ENCODE measurements at regions not wholly inside any gene's neighbourhood (a gene's known extent, or its start where the extent isn't known, plus 50 kb on each side); places are given as distances from the start of the nearest gene placed in this dataset.
A peak's percentile ranks its signal among the peaks of the same experiment; 100 is the strongest.

DNA sequence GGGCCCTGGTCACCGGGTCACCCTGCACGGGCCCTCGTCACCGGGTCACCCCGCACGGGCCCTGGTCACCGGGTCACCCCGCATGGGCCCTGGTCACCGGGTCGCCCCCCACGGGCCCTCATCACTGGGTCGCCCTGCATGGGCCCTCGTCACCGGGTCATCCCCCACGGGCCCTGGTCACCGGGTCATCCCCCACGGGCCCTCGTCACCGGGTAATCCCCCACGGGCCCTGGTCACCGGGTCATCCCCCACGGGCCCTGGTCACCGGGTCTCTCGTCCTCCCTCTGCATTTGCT lies 77.6 kb downstream of the RIPK4 start:
- DNase-seq (ENCODE audit: low read depth in 2 of 2), result no peak

GRCh38 chr21:41687633-41688032 lies 79.2 kb downstream of the RIPK4 start:
- DNase-seq (ENCODE audit: low read depth in 2 of 2), result no peak

- DNase-seq (ENCODE audit: low read depth in 2 of 2), result no peak
These were observed 80.2 kb downstream of the RIPK4 start for GRCh38 chr21:41686664-41687063.

GRCh38 chr21:41685511-41686149 lies 81.2 kb downstream of the RIPK4 start:
- no peak for DNase-seq (ENCODE audit: low read depth in 2 of 2)

GRCh38 chr21:41684381-41685245 lies 82.2 kb downstream of the RIPK4 start:
- no peak for DNase-seq (ENCODE audit: low read depth in 2 of 2)

DNA sequence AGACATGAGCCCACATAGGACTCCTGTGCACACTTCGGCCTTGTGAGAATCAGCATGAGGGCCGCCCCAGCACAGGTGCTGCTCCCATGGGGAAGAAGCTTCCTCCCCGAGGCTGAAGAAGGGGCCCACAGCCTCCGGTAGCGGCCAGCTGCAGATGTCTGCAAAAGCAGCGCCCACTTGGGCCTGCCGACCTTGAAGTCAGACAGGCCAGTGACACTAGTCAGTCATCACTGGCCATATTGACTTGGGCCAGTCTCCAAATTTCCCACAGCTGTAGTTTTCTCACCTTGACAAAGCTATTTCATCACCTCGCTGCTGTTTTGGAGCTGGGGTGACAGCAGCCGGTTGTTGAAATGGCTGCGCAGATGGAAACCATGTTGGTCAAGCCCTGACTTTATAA lies 83.0 kb downstream of the RIPK4 start:
- no peak for DNase-seq (ENCODE audit: low read depth in 2 of 2)

- no peak for DNase-seq (ENCODE audit: low read depth in 2 of 2)
These were observed 84.1 kb downstream of the RIPK4 start for GRCh38 chr21:41682719-41683179.

DNA sequence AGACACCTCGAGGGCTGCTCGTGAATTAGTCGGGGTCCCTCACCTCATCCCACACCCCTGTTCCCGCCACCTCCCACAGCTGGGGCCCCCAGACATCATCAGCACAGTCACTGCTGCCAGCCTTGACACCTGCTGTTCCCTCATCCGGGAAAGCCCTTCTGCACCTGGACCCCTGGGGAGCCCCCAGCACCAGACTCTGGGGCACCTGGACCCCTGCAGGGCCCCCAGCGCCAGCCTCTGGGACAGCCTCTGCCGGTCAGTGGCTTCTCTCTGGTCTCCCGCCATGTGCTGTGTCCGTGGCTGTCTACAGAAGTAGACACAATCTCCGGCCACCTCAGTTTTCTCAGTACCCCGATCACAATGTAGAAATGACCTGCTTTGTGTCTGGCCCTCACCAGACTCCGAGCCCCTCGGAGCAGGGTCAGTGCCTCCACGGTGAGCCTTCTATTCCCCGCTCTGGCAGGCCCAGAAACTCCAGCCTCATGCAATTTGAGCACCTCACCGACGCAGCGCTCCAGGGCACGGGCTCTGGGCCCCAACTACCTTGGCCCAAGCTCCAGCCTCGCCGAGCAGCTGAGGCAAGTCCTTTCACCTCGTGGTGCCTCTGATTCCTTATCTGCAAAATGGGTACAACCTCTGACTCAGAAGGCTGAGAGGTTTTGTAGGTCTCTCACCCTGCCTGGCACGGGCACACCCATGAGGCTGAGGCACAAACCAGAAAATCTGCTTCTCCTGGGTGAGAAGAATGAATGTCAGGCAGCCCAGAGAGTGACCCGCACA lies 84.7 kb downstream of the RIPK4 start:
- DNase-seq (ENCODE audit: low read depth in 2 of 2), result no peak

DNA sequence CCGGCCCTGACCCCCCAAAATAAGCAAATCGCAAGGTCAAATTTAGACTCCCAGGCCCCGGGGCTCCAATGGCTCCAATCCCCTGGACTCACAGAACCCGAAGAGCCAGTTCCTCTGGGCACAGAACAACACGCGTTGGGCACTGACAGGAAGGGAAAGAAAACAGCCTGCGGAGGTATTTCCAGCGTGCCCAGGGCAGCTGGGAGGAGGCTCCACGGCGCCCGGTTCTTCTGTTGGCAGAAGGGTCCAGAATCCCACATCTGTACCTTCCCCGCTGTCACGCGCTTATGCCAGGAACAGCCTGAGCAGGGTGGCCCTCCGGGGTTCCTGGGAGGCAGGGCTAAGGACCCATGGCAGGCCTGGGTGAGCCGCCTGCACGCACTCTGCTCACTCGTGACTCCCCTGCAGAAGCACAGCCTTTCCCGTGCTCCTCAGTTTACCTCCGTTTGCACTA lies 85.5 kb downstream of the RIPK4 start:
- DNase-seq (ENCODE audit: low read depth in 2 of 2), result no peak

- no peak for DNase-seq (ENCODE audit: low read depth in 2 of 2)
These were observed 86.2 kb downstream of the RIPK4 start for GRCh38 chr21:41680444-41681347.

DNA sequence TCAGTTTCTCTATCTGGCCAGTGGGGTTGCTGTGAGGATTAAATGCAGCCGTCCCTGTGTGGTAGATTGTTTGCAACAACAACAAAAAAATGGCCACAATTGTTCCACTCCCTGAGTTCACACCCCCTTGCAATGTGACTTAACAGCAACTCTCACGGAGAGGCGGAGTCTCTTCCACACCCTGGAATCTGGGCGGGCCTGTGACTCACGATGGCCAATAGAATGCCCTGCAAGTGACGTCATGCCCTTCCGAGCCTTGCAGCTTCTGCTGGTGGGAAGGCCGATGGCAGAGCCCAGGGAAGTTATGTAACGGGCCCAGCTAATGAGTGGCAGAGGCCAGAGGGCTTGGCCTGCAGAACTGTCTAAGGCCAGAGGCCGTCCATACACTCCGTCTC lies 87.9 kb downstream of the RIPK4 start:
- peak in 1 of 2 donors; percentile 1 for DNase-seq (ENCODE audit: low read depth in 2 of 2)

DNA sequence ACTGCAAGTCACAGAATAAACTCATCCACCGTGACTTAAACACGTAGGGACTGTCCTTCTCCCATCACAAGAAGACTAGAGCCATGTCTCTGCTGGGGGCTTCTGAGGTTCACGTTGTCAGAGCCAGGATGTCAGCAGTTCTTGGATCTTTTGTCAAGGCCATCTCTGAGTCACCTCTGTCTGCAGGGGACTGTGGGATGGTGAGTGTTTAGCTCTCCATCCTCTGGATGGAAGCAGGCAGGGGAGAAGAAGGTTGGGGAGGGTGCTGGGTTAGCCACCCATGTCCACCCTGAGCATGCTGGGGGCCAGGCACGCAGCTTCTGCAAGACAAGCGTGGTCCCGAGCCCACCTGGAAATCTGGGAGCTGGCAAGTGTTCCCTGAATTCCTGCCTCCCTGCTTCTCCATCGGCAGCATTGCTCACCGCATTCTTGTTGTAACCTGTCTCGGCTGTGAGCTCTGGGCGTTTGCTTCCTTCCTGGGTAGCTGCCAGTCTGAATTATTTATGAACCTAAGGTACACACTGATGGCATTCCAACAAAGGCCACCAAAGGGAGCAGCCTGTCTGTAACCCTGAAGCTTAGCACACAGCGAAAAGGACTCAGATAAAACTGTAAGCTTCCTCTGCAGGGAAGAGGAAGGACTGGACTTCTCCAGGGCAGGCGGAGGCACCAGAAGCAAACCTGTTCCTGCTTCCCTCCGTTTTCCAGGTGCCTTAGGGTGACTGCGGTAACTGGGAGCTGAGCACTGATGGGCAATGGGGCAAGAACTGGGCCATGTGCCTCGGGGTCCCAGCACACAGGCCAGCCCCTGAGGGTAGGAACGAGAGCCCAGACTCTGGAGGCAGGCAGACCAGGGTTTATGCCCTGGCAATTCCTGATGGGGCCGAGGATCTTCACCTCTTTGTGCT lies 88.6 kb downstream of the RIPK4 start:
- no peak for DNase-seq (ENCODE audit: low read depth in 2 of 2)

- DNase-seq (ENCODE audit: low read depth in 2 of 2), result no peak
These were observed 89.2 kb downstream of the RIPK4 start for GRCh38 chr21:41677671-41678015.

- no peak for DNase-seq (ENCODE audit: low read depth in 2 of 2)
These were observed 90.7 kb downstream of the RIPK4 start for GRCh38 chr21:41676198-41676597.

- DNase-seq (ENCODE audit: low read depth in 2 of 2), result no peak
These were observed 91.3 kb downstream of the RIPK4 start for GRCh38 chr21:41675574-41675973.

DNA sequence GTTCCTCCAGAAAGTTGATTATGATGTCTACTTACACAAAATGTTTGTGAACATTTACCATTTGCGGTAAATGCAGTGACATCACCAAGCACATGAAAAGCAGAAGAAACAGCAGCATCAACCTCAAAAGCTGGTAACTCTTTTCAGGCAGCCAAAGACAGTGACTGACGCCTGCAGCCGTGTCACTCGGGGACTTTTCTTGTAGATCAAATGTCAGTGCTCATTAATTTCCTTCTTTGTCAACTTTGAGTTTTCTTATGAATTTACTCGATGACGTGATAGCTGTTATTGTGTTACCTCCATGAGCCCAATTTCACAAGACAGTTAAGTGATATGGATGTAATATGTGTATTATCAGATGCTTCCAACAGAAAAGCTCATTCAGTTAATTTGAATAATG lies 92.5 kb downstream of the RIPK4 start:
- no peak for DNase-seq (ENCODE audit: low read depth in 2 of 2)

DNA sequence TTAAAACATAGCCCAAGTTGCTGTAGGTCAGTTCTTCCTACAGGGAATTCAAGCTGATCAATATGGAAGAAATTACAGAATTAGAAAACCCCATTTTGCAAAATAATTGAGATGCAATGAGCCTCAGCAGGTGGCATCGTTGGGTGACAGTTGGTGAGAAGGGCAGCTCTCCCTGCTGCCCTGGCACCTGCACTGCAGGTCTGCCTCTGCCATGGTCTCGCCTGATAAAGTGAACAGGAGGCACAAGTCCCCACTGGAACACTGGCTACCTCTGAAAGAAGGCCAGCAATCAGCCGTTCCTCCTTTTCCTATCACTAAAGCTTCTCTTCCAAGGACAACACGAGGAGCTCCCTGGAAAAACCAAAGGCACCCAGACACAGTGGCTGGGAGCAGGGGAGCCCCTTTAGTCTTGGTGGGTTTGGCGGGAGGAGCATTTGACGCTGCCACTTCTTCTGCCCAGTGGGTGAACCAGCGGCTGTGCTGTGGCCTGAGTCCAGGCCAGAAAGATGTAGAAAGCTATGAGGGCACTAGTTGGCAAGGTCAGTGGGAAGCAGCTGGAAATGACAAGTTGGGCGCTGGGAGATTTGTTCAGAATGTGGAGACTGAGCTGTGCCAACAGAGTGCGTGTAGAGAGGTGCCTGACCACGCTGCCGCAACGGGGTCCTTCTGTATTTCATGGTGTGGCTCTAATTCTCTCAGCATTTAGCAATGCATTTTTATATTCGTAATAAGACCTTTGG lies 93.1 kb downstream of the RIPK4 start:
- DNase-seq (ENCODE audit: low read depth in 2 of 2), result no peak

- DNase-seq (ENCODE audit: low read depth in 2 of 2), result no peak
These were observed 93.8 kb downstream of the RIPK4 start for GRCh38 chr21:41673071-41673470.

DNA sequence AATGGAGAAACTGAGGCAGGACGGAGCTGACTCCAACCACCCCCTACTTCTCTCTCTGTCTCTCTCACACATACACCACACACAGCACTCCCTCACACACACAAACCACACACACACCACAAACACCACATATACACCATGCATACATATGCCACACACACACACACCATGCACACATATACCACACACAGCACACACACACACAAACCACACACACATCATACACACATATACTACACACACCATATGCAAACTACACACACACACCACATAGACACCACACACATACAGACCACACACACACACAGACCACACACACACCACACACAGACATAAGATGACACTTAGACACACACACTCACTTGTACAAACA lies 94.3 kb downstream of the RIPK4 start:
- DNase-seq (ENCODE audit: low read depth in 2 of 2), result no peak

Data from stimulated activated CD8-positive, alpha-beta memory T cell treated with anti-CD3 and anti-CD28 coated beads, Interleukin-15, amount 100 ng/mL, for 48 hours (primary cell).